ENCODE measurements at regions not wholly inside any gene's neighbourhood (a gene's known extent, or its start where the extent isn't known, plus 50 kb on each side); places are given as distances from the start of the nearest gene placed in this dataset.
"Not testable (repeated sequence)": the region's sequence is repeated elsewhere in the genome, so short reads cannot be mapped to it uniquely, and the experiment has no call there.

GRCh38 chr4:138790706-138791340 is 224.8 kb upstream of the NOCT start:
- no peak for DNase-seq

- no peak for DNase-seq
These were observed 225.8 kb upstream of the NOCT start for GRCh38 chr4:138789796-138790195.

- no peak for DNase-seq
These were observed 226.7 kb upstream of the NOCT start for GRCh38 chr4:138788857-138789256.

DNA sequence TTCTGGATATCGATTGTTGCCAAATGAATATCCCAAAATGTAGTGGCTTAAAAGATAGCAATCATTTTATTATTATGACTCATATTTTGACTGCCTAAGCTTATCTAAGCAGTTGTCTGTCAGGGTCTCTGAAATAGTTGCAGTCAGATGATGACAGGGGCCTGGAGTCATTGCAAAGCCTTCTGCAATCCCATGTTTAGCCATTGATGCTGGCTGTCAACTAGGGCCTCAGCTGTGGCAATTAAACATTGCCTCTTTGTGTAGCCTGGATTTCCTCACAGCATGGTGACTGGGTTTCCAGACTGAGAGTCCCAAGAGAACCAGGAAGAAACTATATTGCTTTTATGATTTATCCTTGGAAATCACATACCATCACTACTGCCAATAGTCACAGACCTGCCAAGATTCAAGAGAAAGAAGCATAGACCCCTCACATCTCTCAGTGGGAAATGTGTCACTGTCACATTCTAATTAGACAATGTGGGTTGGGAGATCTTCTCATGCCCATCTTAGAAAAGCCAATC is 227.3 kb upstream of the NOCT start:
- no peak for DNase-seq

DNA sequence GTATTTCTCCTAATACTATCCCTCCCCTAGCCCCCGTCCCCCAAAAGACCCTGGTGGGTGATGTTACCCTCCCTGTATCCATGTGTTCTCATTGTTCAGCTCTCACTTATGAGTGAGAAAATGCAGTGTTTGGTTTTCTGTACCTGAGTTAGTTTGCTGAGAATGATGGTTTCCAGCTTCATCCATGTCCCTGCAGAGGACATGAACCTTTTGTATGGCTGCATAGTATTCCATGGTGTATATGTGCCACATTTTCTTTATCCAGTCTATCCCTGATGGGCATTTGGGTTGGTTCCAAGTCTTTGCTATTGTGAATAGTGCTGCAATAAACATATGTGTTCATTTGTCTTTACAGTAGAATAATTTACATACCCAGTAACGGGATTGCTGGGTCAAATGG is 235.8 kb upstream of the NOCT start:
- DNase-seq: not testable (repeated sequence)

DNA sequence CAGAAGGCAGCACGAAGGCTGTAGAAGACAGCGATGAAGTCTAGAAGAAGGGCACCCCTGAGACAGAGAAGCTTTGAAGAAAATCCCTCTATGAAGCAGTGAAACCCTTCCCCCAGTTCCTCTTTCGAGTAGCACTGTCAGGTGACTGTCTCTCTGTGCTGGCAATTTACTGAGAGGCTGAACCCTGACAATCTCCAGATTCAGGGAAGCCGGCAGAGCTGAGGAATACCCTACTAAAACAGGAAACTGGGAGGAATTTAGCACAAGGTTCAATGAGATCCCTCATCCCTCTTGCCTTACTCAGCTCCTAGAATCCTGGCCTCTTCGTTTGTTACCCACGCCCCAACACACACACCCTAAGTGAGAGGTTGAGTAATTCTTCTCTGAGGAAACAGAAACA is 239.7 kb upstream of the NOCT start:
- DNase-seq: no peak

DNA sequence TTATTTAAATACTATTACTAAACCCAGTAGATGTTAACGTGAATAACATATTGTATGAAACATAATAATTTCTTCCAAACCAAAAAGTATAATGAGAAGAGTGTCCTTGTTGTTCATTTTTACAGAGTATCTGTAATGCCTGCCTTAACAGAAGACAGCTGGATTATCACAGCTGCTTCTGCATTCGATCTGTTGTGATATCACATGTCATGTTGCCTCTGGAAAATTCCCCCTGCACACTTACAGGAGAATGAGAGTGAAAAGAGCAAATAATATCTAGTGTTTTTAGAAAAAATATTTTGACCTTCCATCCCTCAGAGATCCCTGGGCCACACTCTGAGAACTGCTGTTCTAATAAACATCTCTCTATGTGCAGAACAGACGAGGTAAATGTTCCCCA is 240.1 kb upstream of the NOCT start:
- no peak for DNase-seq

GRCh38 chr4:138774940-138775339 is 240.6 kb upstream of the NOCT start:
- DNase-seq: no peak

- not testable (repeated sequence) for DNase-seq
These were observed 241.5 kb upstream of the NOCT start for GRCh38 chr4:138774125-138774524.

DNA sequence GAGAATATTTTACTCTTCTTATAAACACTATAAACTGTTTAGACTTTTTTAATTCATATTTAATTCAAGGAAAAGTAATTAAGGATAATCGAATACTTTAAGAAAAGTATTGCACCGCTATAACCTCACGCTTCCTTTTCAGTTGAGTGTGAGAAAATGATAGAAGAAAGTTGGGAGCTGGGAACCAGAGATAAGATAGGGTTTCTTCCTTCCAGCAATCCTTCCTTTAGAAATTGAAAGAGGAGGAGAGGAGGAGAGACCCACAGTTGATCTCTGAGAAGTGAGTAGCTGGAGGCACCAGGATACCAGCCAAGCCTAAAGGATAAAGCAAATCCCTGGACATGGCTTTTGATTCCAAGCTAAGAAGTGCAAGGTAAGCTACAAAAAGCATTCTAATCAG is 242.3 kb upstream of the NOCT start:
- no peak for DNase-seq

GRCh38 chr4:138772366-138772765 is 243.2 kb upstream of the NOCT start:
- DNase-seq: no peak

DNA sequence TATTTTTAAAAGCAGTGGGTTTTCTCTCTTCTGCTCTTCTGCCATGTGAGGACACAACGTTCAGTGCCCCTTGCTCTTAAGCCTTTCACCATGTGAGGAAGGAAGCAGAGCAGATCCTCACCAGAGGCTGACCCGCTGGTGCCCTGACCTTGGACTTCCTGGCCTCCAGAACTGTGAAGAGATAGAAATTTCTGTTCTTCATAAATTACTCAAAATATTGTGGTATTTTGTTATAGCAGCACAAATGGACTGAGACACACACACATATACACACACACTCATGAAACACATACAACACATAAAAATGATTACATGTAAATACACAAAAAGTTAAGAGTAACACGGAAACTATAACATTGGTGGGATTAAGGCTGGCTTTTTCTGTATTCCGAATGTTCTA is 244.8 kb upstream of the NOCT start:
- DNase-seq: no peak

GRCh38 chr4:138766332-138766731 is 249.2 kb upstream of the NOCT start:
- DNase-seq: no peak

GRCh38 chr4:138765442-138765841 is 250.1 kb upstream of the NOCT start:
- no peak for DNase-seq

- no peak for DNase-seq
These were observed 253.9 kb upstream of the NOCT start for GRCh38 chr4:138761638-138762220.

GRCh38 chr4:138759554-138759902 is 256.1 kb upstream of the NOCT start:
- DNase-seq: no peak

DNA sequence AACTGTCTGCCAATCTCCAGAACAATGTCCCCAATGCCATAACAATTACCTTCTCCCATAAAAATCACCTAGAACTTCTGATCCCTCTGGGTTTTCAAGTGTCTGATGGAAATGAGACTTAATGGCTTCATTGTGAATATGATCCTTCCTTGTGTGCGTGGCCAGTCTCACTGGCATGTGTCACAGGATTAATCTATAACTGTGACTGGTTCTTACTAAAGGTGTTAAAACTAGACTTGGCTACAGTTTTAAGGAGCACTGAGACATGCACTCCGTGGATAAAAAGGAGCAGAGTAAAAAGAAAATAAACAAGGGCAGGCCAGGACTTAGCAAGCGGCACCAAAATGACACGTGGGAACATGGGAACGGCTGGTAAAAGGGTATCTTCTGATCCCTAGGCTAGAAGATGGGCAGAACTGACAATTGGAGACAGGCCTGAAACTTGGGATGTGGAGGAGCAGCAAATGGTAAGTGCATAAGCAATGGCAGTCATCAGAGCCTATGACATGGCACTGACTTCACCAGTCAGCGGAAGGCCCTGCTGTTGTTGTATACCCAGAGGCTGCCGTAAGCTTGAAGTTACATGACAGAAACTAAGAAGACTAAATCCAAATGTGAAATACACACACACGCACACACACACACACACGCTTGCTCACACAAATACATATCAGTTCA is 256.6 kb upstream of the NOCT start:
- DNase-seq: no peak

- no peak for DNase-seq
These were observed 257.4 kb upstream of the NOCT start for GRCh38 chr4:138758196-138758595.

DNA sequence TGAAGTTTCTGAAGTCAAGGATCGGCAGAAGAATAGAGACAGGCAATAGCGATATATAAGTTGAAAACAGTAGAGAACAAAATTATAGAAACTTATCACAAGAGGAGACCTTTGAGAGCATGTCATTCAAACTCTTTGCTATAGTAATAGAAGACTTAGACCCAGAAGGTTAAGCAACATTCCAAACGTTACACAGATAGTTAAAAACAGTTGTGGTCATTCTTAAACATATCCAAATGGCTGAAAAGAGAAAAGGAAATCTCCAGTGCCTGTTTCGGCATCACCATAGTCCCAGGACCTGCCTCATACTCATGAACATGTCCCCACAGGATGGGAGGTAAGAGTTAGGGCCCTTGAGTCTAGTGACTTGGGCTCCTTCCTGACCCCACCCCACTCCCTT is 258.1 kb upstream of the NOCT start:
- DNase-seq: no peak

- DNase-seq: no peak
These were observed 259.1 kb upstream of the NOCT start for GRCh38 chr4:138756519-138756918.

DNA sequence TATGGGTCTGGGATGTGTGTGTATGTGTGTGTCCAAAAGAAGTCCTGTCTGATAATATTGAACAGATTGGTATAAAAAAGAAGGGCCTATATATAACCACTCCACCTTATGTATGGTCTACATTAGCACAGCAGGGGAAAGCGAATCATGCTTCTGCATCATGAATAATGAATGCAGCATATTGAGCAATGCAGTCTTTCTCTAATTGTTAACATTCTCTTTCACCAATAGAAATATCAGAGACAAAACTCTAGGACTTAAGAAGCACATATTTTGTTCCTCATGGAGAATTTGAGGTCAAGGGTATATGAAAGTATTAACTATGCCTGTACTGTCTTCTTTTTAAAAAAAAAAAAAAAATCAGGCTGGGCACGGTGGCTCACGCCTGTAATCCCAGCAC is 264.3 kb upstream of the NOCT start:
- no peak for DNase-seq

GRCh38 chr4:138749303-138749702 is 266.3 kb upstream of the NOCT start:
- no peak for DNase-seq

GRCh38 chr4:138741766-138742377 is 273.7 kb upstream of the NOCT start:
- no peak for DNase-seq

Measured in CD4-positive, alpha-beta T cell treated with Interferon gamma for 1 hour (primary cell).